Lower leg skin (tissue), 3 donors: ENCODE measurements at regions not wholly inside any gene's neighbourhood (a gene's known extent, or its start where the extent isn't known, plus 50 kb on each side); places are given as distances from the start of the nearest gene placed in this dataset.

ENCODE experiments used
- CTCF ChIP-seq, 3 donors: fragments of 450-650 bp; IDR thresholded peaks; one replicate each; pipeline ENCODE4 v1.5.1; 2016; ENCODE audit warnings: antibody characterized with exemption in 3 of 3, mild to moderate bottlenecking in 3 of 3, moderate library complexity in 2 of 3
- POLR2A ChIP-seq, 2 donors: fragments of 450-650 bp; IDR thresholded peaks; one replicate each; pipeline ENCODE4 v1.6.1; 2016 to 2017; ENCODE audit warnings: antibody characterized with exemption in 2 of 2, mild to moderate bottlenecking in 1 of 2, moderate library complexity in 1 of 2

- TF ChIP-seq CTCF (IDR thresholded peaks at IDR 0.05) (no peak), POLR2A (IDR thresholded peaks at IDR 0.05) (no peak)
Measured at GRCh38 chr12:87783467-87783866, 245.7 kb downstream of the C12orf50 start.
